Astrocyte (in vitro differentiated cells and primary cell): ENCODE measurements at regions not wholly inside any gene's neighbourhood (a gene's known extent, or its start where the extent isn't known, plus 50 kb on each side); places are given as distances from the start of the nearest gene placed in this dataset.

Experiments used
- EZH2 ChIP-seq: IDR thresholded peaks from 2 replicates; pipeline ENCODE4 v1.6.1; 2012; ENCODE audit warnings: mild to moderate bottlenecking, low read length, inconsistent platforms; ENCODE audit not compliant: insufficient read depth
- TF ChIP-seq, protein P1 (sequence below): IDR thresholded peaks from 2 replicates; pipeline ENCODE4 v1.5.1; 2011; ENCODE audit warnings: low read depth, mild to moderate bottlenecking, inconsistent platforms, low read length, moderate library complexity; ENCODE audit not compliant: insufficient read depth

DNA sequence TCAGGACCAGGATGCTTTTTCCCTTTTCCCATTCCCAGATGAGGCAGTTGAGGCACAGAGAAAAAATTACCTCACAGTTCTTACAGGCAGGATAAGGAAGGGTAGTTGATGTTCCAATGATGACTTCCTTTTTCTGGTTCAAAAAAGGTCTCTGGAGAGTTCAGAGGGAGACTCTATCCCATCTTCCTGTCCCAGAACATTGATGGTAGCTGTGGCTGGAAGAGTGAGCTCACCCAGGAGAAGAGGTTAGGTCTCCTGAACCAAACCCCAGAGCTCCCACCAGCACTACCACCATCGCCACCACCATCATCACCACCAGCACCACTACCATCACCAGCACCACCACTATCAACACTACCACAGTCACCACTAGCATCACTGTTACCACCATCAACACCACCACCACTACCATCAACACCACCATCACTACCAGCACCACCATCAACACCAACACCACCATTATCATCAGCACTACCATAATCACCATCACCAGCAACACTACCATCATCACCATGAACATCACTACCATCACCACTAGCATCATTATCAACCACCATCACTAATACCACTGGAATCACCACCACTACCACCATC lies 105.5 kb upstream of the RUNX3 start:
- TF ChIP-seq, protein P1, sequence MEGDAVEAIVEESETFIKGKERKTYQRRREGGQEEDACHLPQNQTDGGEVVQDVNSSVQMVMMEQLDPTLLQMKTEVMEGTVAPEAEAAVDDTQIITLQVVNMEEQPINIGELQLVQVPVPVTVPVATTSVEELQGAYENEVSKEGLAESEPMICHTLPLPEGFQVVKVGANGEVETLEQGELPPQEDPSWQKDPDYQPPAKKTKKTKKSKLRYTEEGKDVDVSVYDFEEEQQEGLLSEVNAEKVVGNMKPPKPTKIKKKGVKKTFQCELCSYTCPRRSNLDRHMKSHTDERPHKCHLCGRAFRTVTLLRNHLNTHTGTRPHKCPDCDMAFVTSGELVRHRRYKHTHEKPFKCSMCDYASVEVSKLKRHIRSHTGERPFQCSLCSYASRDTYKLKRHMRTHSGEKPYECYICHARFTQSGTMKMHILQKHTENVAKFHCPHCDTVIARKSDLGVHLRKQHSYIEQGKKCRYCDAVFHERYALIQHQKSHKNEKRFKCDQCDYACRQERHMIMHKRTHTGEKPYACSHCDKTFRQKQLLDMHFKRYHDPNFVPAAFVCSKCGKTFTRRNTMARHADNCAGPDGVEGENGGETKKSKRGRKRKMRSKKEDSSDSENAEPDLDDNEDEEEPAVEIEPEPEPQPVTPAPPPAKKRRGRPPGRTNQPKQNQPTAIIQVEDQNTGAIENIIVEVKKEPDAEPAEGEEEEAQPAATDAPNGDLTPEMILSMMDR, result no peak
- TF ChIP-seq EZH2, result no peak
